HG03460 (cell line): ENCODE measurements at regions not wholly inside any gene's neighbourhood (a gene's known extent, or its start where the extent isn't known, plus 50 kb on each side); places are given as distances from the start of the nearest gene placed in this dataset.

ENCODE experiments used
- ATAC-seq: cut with Tn5 transposase; IDR thresholded peaks from one replicate; pipeline ENCODE4 v1.9.1; 2021; ENCODE audit not compliant: unreplicated experiment

DNA sequence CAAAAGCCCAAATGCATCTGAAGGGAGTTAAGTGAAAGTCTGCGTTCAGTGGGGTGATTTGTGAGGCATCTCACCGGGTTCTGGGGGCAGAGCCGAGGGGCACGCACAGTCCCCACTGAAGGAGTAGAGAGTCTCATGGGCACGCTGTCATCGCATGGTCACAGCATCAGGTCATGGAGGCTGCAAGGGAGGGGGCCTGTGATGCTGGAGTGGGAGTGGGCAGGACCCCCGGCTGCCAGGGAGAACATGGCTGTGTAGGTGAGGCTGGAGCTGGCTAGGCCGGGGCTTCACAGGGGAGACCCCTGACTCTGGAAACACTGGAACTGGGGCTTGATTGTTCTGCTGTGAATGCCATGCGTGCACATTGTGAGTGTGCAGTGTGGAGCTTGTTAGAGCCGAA lies 360.5 kb downstream of the IRX2 start:
- no peak for ATAC-seq

GRCh38 chr5:2388571-2388970 lies 362.9 kb downstream of the IRX2 start:
- ATAC-seq = no peak

- no peak for ATAC-seq
Observed at GRCh38 chr5:2387634-2388325, 363.7 kb downstream of the IRX2 start.

DNA sequence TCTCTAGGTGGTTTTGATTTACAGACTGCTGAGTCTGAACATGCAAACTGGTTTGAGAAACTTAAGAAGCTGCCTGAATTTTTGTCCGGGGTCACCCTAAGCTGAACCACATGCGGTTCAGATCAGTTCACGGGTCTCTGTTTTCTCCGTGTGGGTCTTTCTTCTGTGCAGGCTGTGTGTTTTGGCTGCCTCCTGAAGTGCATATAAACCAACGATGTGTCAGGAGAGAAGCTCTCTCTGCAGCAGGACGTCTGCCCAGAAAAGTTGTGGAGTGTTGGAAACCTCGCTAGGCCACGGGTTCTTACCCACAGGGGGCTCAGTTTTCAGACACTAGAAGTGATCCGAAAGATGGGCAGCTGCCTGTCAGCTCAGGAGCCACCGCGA lies 364.2 kb downstream of the IRX2 start:
- no peak for ATAC-seq

- no peak for ATAC-seq
Observed at GRCh38 chr5:2385818-2386217, 365.7 kb downstream of the IRX2 start.

- no peak for ATAC-seq
Observed at GRCh38 chr5:2383698-2384065, 367.8 kb downstream of the IRX2 start.

DNA sequence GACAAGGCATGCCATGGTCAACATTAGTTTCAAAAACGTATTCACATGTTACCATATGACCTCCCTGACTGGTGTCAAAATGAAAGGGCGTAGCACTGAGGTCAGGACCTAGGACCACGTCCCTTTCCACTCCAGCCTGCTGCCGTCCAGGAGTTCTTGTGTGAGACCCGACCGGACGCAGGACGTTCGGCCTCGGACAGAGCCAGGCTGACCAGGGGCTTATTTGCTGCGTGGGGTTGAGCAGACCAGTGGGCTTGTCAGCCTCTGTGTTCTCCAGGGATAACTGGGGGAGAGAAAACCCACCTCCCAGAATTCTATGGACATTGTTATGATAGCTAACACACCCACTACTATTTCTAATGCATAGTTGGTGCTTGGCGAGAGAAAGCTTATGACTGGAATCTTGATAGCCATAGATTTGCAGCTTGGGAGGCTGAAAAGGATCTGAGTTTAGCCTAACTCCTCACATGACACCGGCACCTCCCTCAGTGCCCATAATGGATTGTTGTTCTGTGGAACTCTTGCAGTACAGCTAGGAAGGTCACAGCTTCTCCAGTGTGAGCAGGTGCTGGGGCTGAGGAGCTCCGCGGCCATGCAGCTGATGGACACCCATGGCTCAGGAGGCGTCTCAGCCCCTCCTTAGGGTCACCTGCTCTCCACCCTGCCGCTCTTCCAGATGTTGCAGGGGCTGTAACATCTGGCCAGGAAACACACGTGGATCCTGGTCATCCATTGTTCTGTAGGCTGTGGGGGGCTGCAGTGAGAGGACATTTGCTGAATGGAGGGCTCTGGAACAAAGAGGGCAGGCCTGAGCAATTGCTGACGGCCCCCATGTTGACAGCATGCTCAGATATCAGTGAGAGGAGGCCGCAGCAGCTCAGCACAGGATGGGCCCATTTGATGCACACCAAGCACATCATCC lies 368.4 kb downstream of the IRX2 start:
- ATAC-seq = no peak

GRCh38 chr5:2381861-2382260 lies 369.6 kb downstream of the IRX2 start:
- no peak for ATAC-seq

GRCh38 chr5:2381070-2381469 lies 370.4 kb downstream of the IRX2 start:
- ATAC-seq = no peak

DNA sequence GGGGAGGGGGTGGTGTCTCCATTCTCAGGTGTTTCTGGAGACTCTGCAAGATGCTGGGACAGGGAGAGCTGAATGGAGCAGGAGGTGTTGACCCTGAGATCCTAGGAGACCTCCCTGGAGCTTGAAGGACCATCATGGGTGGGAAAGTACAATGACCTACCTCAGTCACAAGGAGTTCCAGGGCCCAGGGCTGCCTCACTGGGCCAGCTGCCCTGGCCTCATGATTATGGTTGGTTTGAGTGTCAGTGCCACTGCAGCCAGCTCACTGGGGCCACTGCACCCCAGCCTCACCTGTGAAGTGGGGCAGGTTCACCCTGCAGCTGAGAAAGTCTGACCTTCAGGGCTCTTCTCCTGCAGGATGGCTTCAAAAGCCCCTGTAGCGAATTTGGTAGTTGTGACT lies 372.5 kb downstream of the IRX2 start:
- ATAC-seq = no peak

DNA sequence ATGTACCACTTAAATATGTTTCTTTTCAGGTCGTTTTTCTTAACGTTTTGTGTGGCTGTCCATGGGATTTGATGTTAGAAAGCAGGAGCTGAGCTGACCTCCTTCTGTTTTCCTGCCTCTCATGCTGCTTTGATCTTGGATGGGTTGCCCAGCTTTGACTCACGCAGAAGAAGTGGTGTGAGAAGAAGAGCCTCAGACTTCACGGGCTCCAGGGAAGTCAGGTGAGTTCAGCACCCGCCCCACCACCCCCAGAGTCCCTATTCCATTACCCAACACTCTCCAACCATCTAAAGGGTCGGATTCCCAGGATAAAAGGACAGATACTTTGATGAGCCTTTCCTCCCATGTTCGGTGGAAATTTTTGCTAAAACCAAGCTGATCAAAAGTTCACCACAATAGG lies 373.4 kb downstream of the IRX2 start:
- ATAC-seq = no peak

DNA sequence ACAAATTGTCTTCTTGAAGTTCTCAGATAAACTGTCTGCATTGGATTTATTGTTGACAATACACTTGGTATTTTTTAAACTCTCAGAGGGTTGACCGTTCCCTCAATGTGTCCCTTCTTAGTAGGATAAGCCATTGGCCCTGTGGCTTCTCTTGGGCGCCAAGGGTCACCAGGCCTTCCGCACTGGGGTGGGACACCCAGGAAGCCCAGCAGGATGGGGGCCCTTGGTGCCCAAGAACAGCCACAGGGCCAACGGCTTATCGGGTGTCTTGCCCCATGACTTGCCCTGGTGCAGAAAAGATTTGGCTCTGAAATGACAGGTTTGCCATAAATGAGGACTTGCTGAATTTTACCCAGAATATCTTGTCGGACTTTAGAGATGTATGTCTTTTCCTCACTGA lies 375.0 kb downstream of the IRX2 start:
- no peak for ATAC-seq

DNA sequence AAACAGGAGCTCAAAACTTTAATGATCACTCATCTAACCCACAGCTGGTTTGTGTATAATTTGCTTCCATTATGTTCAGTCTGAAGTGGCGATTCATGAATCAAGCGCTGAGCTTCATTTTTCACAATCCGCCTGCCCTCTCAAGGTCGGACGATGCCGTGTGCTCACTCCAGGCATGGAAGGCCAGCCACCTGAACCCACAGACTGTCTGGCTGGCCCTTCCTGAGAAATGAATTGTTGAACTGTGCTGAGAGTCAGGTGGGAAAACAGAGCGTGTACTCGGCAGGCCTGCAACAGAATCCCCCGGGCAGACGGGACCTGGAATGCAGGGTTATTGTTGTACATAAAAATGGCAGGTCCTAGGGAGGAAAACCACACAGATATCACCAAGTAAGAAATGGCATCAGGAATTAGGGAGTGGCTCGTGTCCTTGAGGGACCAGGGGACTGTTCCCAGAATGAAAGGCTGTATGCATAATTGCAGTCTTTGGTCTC lies 375.7 kb downstream of the IRX2 start:
- no peak for ATAC-seq

DNA sequence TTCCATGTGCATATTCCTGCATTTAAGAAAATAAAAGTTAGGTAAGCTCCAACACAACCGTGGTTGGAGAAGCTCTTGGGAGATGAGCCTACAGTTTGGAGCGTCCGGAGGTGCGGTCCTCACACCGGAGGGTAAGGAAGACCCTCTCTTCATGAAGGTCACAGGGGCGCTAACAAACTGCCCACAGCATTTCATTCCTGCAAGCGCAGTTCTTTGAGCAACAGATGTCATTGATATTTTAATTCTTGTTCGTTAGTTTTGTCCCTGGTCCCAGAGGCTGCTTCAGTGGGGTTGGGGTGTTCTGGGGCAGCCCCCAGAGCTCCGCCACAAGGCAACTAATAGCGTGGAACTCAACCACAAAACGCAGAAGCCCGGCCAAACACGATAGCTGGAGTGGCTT lies 376.2 kb downstream of the IRX2 start:
- no peak for ATAC-seq

GRCh38 chr5:2374703-2375102 lies 376.8 kb downstream of the IRX2 start:
- no peak for ATAC-seq

DNA sequence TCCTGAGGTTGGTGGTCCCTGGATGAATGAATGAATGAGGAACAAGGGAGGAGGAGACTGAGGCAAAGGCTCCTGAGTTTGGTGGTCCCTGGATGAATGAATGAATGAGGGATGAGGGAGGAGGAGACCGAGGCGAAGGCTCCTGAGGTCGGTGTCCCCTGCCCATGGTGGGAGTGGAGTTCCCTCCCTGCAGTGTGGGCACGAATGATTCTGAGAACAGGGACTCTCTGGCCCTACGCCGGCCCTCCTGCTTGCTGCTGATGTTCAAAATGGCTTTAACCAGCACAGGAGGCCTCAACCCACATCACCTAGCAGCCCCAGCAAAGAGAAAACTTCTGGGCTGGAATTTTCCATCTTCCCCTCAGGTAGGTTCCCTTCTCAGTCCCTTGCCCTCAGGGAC lies 377.8 kb downstream of the IRX2 start:
- no peak for ATAC-seq

- no peak for ATAC-seq
Observed at GRCh38 chr5:2371419-2371710, 380.1 kb downstream of the IRX2 start.

GRCh38 chr5:2370626-2371418 lies 380.7 kb downstream of the IRX2 start:
- ATAC-seq = no peak

DNA sequence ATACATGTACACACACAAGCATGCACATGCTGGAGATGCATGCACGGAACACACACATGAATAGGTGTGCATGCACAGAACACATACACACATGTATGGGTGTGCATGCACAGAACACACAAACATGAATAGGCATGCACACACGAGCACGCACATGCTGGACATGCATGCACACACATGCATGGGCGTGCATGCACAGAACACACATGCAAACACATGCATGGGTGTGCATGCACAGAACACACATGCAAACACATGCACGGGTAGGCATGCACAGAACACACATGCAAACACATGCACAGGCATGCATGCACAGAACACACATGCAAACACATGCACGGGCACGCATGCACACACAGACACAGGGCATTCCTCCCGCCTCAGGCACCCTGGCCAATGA lies 382.3 kb downstream of the IRX2 start:
- ATAC-seq = no peak

DNA sequence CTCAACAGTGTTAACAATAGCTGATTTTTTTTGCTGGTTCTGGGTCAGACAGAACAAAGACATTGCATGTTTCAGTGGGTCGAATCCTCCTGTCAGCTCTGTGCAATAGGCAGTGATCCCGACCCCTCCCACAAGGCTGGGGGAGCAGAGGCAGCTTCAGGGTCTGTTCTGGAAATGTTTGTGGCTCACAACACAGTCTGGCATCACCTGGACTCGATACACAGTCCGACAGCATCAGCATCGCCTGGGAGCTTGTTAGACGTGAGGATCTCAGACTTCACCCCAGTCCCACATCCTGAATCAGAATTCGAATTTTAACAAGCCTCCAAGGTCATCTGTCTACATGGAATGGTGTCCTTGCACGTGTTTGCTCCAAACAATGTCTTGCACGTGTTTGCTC lies 384.7 kb downstream of the IRX2 start:
- ATAC-seq = no peak

DNA sequence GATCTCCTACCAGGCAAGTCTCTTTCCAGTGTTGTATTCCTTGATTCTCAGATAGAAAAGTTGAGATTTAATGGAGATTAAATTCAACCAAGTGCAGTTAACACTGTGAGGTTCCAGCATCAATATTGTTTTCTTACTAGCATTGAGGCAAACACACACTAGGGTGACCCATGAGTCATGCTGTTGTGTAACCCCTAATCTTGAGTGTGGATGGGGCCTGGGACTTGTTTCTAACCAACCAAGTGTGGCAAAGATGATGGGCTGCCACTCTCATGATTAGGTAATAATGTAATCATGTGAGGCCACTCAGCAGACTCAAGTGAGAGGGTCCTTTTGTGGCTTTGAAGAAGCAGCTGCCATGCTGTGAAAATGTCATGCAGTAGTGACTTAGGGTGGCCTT lies 394.2 kb downstream of the IRX2 start:
- ATAC-seq = no peak

- ATAC-seq = no peak
Observed at GRCh38 chr5:2355859-2356258, 395.6 kb downstream of the IRX2 start.
